ENCODE measurements at regions not wholly inside any gene's neighbourhood (a gene's known extent, or its start where the extent isn't known, plus 50 kb on each side); places are given as distances from the start of the nearest gene placed in this dataset.

- Histone ChIP-seq H3K4me3 (ENCODE audit: low read depth, low read length) (no peak overlapping the region), H3K27me3 (ENCODE audit: control insufficient read depth, insufficient read depth, low read length) (no peaks in the 10 kb centered on the region), H3K36me3 (ENCODE audit: control insufficient read depth, insufficient read depth, low read length) (no peaks in the 10 kb centered on the region)
- TF ChIP-seq CTCF (IDR thresholded peaks at IDR 0.05; ENCODE audit: insufficient read depth, low read length, poor library complexity, severe bottlenecking), result no peak
- no peak for DNase-seq (ENCODE audit: low read depth)
Measured at GRCh38 chr12:20309504-20310148, 58.7 kb upstream of the PDE3A start.

- DNase-seq (ENCODE audit: low read depth), result no peak
- TF ChIP-seq CTCF (IDR thresholded peaks at IDR 0.05; ENCODE audit: insufficient read depth, low read length, poor library complexity, severe bottlenecking), result no peak
- no peak overlapping the region for H3K4me3 ChIP-seq (ENCODE audit: low read depth, low read length)
- H3K36me3 ChIP-seq (ENCODE audit: control insufficient read depth, insufficient read depth, low read length), result no peaks in the 10 kb centered on the region
- H3K27me3 ChIP-seq (ENCODE audit: control insufficient read depth, insufficient read depth, low read length), result no peaks in the 10 kb centered on the region
Measured at GRCh38 chr12:20314328-20314727, 54.0 kb upstream of the PDE3A start.

GRCh38 chr12:20317554-20317953 lies 50.8 kb upstream of the PDE3A start:
- DNase-seq (ENCODE audit: low read depth), result no peak
- no peak overlapping the region for H3K4me3 ChIP-seq (ENCODE audit: low read depth, low read length)
- no peak for TF ChIP-seq CTCF (IDR thresholded peaks at IDR 0.05; ENCODE audit: insufficient read depth, low read length, poor library complexity, severe bottlenecking)

More at GRCh38 chr12:20317554-20317953, 50.8 kb upstream of the PDE3A start:
- H3K36me3 ChIP-seq (ENCODE audit: control insufficient read depth, insufficient read depth, low read length), result no peaks in the 10 kb centered on the region
- H3K27me3 ChIP-seq (ENCODE audit: control insufficient read depth, insufficient read depth, low read length), result no peaks in the 10 kb centered on the region

Data from kidney epithelial cell (primary cell).